Lung microvascular endothelial cell (primary cell): ENCODE measurements at regions not wholly inside any gene's neighbourhood (a gene's known extent, or its start where the extent isn't known, plus 50 kb on each side); places are given as distances from the start of the nearest gene placed in this dataset.

Experiments used
- DNase-seq, 2 donors: peaks; one replicate each; pipeline versions ENCODE4 v3.0.0 to v3.0.0-alpha.2; 2010; ENCODE audit warnings: low read depth in 2 of 2

GRCh38 chrX:109312757-109313156 lies 169.1 kb downstream of the GUCY2F start:
- peak in 1 of 2 donors; percentile 11 for DNase-seq

GRCh38 chrX:109310031-109310430 lies 171.9 kb downstream of the GUCY2F start:
- no peak for DNase-seq

GRCh38 chrX:109301177-109301576 lies 180.7 kb downstream of the GUCY2F start:
- no peak for DNase-seq

DNA sequence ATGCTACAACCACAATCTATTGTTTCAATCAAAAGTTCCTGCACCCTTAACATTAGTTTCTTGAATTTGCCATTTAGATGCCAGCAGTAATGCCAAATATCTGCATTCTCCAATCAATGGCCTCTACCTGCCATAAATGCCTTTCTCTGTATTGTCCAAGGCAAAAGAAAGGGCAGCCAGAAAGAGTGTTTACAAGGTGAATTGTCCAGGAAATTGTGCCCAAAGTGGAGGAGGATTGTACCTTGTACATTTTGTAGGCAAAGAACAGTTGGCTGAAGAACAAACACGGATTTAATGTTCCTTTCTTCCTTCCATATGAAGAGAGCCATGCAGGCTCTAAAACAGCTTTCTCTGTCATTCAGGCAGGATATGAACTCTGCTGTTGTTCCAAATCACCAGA lies 181.5 kb downstream of the GUCY2F start:
- DNase-seq, result no peak

DNA sequence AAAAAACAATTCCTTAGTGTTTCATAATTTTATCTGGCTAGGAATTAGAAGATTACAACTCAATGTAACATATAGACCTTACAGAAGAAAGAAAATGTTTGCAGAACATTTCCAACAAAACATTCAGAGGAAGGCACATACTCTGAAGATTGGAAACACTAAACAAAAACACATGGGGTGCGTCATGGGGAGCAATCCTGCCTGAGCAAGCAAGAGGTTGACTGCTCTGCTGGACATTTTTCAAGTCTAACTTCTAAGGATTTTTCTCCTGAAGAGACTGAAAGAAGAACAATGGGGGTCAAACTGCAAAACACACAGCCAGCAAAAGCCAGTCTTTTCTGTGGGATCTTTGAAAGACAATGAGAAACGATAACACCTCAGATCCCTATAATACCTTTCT lies 182.8 kb downstream of the GUCY2F start:
- DNase-seq, result no peak

GRCh38 chrX:109294097-109294814 lies 187.6 kb downstream of the GUCY2F start:
- no peak for DNase-seq

DNA sequence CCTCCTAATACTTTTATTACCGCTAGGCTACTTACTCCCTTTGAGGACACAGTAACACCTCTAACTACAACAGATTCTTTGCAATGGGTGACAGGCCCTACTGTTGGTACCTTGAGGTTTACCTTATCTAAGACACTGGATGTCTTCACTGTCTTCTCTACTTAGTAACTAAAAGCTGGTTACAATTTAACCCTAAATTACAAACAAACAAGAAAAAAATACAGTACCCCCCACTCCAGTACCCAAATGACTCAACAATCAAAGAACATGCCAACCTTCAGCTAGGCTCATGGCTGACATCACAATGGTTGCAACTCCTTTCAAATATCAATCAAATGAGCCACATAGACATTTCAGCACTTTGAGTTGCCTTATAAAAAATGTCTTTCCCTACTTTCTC lies 198.0 kb downstream of the GUCY2F start:
- no peak for DNase-seq

DNA sequence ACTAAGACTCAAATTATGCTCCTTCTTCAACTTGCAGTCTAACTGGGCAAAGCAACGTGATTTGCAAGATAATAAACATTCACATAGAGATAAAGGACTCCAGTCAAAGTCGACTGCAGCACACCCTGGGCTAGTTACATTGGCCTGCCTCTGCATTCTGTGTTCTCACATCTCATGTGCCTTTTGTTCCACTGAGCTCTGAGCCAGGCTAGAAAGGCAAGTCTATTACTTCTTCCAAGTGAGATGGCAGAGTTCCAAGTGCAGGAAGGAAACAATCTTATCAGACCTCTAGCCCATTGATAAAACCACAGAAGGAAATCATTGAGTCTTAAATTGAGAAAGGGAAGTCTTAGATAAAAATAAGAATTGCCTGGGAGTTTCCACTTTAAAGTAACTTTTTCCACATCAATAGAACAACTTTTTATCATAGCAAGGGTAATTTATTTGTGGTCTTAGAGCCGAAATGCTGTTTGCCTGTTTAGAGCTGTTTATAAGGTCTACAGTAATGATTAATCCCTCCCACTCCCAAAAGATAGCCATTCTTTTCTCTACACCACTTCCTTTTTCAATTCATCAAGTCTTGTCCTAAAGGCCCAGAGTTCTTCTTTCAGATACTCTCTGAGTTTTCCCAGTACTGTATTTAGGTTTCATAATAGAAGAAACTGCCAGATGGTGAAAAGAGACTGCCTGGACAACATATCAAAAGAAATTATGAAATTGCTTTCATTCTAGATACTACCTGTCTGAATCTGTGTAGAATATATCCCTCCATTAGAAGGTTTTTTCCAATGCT lies 200.2 kb downstream of the GUCY2F start:
- peak in 1 of 2 donors; percentile 68 for DNase-seq

GRCh38 chrX:109274806-109275205 lies 207.1 kb downstream of the GUCY2F start:
- no peak for DNase-seq

DNA sequence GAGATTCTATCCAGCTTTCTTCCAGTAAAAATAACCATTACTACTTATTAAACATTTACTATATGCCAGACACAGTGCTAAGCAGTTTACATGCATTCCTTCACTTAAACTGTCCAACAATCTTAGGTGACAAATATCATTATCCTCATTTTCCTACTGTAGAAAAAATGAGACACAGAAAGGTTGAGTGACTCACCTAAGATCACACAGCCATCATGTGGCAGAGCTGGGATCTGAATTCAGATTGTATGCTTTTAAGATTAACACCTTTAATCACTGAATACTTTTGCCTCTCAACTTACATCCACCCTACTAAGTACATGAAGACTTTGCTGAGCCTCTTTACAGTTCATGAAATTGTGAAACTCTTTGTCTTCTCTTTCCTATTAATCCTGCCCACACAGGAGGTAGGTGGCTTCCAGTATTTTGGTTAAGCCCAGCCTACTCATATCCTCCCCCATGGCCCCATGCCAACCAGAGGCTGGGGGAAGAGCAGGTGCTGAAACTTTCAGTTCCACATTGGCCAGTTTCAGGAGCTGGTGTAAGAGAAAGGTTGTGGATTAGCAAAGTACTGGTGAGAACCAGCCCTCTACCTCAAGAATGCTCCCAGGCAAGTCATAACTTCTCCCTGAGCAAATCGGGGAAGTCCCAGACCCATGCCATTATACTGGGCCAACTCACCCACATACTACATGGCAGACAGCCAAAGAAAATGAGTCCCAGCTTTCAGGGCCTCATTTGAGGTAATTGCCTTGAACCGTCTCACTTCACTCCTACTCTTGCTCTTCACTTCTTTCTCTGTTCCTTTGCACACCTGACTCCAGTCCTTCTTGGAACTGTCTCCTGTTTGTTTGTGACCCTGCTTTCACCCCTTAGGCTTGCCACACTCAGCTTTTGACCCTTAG lies 211.1 kb downstream of the GUCY2F start:
- peak in 1 of 2 donors; percentile 1 for DNase-seq

DNA sequence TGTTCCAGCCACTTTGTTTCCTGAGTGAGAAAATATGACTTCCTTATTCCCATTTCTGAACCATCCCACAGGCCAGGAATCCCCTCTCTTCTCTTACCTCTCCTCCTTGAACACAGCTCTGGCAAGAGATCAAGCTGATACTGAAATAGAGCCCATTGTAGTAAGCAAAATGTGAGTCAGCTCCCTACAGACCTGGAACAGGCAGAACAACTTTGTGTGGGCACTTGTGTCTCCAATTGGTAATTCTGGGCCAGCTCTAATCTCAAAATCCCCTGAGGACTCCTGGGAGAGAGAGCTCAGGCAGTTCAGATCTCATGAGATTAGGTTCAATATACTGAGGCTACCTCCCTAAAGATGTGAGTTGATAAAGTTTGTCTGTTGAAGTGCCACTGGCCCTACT lies 213.5 kb downstream of the GUCY2F start:
- DNase-seq, result no peak

- no peak for DNase-seq
Observed at GRCh38 chrX:109266034-109266433, 215.9 kb downstream of the GUCY2F start.

DNA sequence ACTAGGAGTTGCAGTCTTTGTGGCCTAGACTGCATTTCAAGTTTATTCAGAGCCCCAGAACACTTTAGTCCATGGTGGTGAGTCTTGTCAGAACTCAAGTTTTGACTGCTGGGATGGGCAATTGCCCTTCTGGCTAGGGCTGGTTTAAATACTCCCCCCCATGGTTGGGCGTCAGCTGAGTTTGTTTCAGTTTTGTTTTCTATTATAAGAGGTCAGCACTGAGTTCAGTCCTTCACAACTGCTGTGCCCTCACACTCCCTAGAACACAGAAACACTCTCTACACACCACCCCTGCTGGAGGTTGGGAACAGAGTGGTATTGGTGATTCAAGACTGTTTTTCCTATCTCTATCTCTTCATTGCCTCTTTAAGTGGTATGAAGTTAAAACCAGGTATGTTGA lies 217.0 kb downstream of the GUCY2F start:
- DNase-seq, result no peak

DNA sequence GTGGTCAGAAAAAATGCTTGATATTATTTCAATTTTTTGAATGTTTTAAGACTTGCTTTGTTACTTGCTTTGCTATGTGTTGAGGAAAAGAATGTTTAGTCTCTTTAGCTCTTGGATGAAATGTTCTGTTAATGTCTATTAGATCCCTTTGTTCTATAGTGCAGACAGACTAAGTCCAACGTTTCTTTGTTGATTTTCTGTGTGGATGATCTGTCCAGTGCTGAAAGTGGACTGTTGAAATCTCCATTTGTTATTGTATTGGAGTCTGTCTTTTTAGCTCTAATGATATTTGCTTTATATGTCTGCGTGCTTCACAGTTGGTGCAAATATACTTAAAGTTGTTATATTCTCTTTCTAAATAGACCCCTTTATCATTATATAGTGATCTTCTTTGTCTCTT lies 220.6 kb downstream of the GUCY2F start:
- no peak for DNase-seq

DNA sequence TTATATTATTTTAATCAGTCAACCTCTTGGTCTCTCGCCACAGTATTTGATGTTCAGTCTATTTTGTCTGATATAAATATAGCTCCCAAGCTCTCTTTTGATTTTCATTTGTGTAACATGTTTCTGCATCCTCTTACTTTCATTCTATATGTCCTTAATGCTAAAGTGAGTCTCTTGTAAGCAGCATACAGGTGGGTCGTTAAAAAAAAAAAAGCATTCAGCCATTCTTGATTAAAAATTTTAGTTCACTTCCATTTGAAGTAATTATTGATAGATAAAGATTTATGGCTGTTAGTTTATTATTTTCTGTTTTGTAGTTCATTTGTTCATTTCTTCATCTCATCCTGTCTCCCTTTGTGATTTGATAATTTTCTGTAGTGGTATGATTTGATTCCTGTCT lies 229.1 kb downstream of the GUCY2F start:
- no peak for DNase-seq

DNA sequence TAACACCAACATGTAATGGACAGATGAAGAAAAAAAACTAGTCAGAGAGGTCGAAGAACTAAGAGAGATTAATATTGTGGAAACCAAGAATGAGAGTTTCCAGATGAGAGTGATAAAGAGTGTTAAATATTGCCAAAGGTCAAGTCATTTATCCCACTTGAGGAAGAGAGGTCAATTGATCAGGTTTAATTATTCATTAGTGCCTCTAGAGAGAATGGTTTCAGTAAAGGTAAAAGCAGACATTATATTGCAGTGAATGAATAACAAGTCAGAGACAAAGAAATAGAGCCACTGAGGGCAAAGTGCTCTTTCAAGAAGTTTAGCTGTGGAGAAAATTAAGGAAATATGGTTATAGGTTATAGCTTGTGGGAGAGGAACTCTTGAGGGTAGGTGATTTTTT lies 263.1 kb downstream of the GUCY2F start:
- DNase-seq, result no peak

- peak in 1 of 2 donors; percentile 0 for DNase-seq
Observed at GRCh38 chrX:109199726-109200125, 282.2 kb downstream of the GUCY2F start.

- no peak for DNase-seq
Observed at GRCh38 chrX:109190542-109190941, 291.3 kb downstream of the GUCY2F start.

DNA sequence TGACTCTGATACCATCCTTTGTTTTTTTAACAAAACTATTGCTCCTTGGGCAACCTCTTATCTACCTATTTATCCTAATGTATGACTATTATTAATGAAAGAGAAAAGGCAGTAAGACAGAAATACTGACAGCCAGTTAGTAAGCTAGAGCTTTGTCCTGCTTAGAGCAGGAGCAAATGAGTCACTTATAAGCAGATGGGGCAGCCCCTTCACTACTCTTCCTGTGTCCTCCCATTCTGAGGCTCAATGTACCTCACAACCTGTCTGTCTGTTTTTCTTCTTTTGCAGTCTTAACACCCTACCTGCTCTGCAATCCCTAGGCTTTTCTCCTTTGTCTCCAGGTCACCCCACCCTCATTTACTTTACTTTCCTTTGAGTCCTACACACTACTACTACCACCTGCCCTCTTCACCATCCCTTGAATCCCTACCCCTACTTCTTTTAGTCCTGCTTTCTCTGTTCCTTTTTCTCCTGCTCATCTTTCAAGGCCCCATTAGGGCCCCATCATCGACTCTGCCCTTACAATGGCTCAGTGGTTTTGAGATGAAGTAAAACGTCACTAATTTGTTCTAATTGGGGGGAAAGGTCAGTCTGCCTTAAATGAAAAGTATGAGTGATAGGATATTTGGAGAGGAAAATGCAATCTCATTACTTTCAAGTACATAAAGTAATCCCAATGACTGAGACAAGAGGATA lies 294.3 kb downstream of the GUCY2F start:
- DNase-seq, result no peak

DNA sequence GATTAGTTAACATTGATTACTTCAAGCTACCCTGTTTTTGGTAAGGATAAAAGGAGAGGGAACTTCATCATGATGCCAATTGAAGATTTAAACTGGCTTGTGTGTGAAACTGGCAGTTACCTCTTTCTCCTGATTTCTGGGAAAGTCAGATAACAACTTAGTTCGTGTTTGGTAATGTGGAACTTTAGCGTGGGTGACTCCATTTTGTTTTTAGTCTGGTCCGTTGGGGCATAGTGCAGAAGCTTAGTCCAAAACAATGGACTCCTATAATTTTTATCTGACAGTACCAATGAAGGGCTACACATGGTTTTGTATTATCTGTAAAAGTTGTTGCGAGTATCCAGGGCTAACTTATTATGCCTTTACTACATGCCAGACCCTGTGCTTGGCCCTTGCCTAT lies 294.9 kb downstream of the GUCY2F start:
- no peak for DNase-seq

DNA sequence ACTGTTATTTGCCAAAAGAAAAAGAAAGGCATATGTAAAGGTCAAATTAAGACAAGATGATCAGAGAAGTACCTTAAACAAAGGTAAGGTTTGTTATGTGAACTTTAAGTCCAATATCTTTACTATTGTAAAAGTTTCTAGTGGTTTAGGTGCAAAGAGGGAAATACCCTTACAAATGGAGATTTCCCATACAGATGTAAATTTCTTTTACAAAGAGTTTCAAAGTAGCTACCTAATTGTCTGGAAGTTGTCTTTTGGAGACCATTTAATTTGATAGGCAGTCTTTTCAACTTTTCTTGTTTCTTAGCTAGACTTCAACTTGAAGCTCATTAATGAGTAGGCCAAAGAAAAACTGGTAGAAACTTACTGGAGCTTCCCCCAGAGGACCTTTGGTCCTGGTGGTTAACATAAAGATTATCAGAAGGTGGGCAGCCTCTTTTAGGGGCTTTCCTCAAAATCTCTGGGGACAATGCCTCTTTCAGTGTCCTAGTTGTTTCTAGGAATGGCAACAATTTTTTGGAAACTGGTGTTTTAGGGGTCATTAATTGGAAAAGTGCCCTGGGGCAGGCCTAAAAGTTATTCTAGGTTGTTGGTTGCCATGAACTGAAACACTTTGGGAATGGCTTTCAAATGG lies 297.3 kb downstream of the GUCY2F start:
- DNase-seq, result no peak
